Smooth muscle cell (in vitro differentiated cells): ENCODE measurements at regions not wholly inside any gene's neighbourhood (a gene's known extent, or its start where the extent isn't known, plus 50 kb on each side); places are given as distances from the start of the nearest gene placed in this dataset.

Experiments
- DNase-seq: peaks from one replicate; lab custom pipeline; 2025; ENCODE audit not compliant: unreplicated experiment; lab: John Stamatoyannopoulos, UW
- H2AFZ ChIP-seq: fragments of 200-600 bp; sonication (generic); 2 replicates; pipeline ENCODE4 v1.6.0; 2016; ENCODE audit warnings: antibody characterized with exemption, low read depth, mild to moderate bottlenecking
- H3F3A ChIP-seq: fragments of 200-600 bp; sonication (generic); 2 replicates; pipeline ENCODE4 v1.6.0; 2017; ENCODE audit warnings: antibody characterized with exemption, low read depth
- H3K27ac ChIP-seq: fragments of 200-600 bp; sonication (generic); 2 replicates; pipeline ENCODE4 v1.5.1; 2016; ENCODE audit warnings: low read depth, mild to moderate bottlenecking
- H3K27me3 ChIP-seq: fragments of 200-600 bp; sonication (generic); 2 replicates; pipeline ENCODE4 v1.6.1; 2016; ENCODE audit warnings: low read depth, mild to moderate bottlenecking
- H3K36me3 ChIP-seq: fragments of 200-600 bp; sonication (generic); 2 replicates; pipeline ENCODE4 v1.5.1; 2016; ENCODE audit warnings: low read depth
- H3K4me1 ChIP-seq: fragments of 200-600 bp; sonication (generic); 2 replicates; pipeline ENCODE4 v1.5.1; 2016; ENCODE audit warnings: low read depth
- H3K4me2 ChIP-seq: fragments of 200-600 bp; sonication (generic); 2 replicates; pipeline ENCODE4 v1.6.0; 2016; ENCODE audit warnings: mild to moderate bottlenecking
- H3K4me3 ChIP-seq: fragments of 200-600 bp; sonication (generic); 2 replicates; pipeline ENCODE4 v1.5.1; 2016; ENCODE audit warnings: mild to moderate bottlenecking
- H3K79me2 ChIP-seq: fragments of 200-600 bp; sonication (generic); 2 replicates; pipeline ENCODE4 v1.6.0; 2016; ENCODE audit warnings: low read depth, mild to moderate bottlenecking
- H3K9ac ChIP-seq: fragments of 200-600 bp; sonication (generic); 2 replicates; pipeline ENCODE4 v1.6.0; 2016; ENCODE audit warnings: low read depth
- H3K9me3 ChIP-seq: fragments of 200-600 bp; sonication (generic); replicated peaks from 2 replicates; pipeline ENCODE4 v1.5.1; 2016; ENCODE audit warnings: low read depth
- H4K20me1 ChIP-seq: fragments of 200-600 bp; sonication (generic); 2 replicates; pipeline ENCODE4 v1.6.0; 2016; ENCODE audit warnings: low read depth
- CTCF ChIP-seq: fragments of 200-600 bp; sonication (generic); IDR thresholded peaks from 2 replicates; pipeline ENCODE4 v1.5.1; 2017; ENCODE audit warnings: borderline replicate concordance, mild to moderate bottlenecking, antibody characterized with exemption; ENCODE audit not compliant: insufficient read depth, poor library complexity, severe bottlenecking
- WGBS: methylation state at CpG from one replicate; pipeline ENCODE4 v1.1.7; 2016; ENCODE audit warnings: low lambda C conversion rate; 5-methylcytosine and 5-hydroxymethylcytosine counted together

GRCh38 chr10:47217113-47217512 is 82.9 kb upstream of the GDF10 start:
- no peak overlapping the region for H3K9ac ChIP-seq
- H3F3A ChIP-seq: no peaks in the 10 kb centered on the region
- peaks cover 3% of the 10 kb centered on the region for H3K27me3 ChIP-seq
- H3K36me3 ChIP-seq: no peaks in the 10 kb centered on the region
- no peaks in the 10 kb centered on the region for H3K4me1 ChIP-seq
- H3K79me2 ChIP-seq: no peaks in the 10 kb centered on the region
- H3K27ac ChIP-seq: no peak overlapping the region
- H3K4me3 ChIP-seq: no peak overlapping the region
- H4K20me1 ChIP-seq: no peaks in the 10 kb centered on the region
- no peak for DNase-seq
- TF ChIP-seq CTCF: no peak
- H2AFZ ChIP-seq: no peak overlapping the region
- peaks cover 5% of the 10 kb centered on the region for H3K9me3 ChIP-seq
- no peak overlapping the region for H3K4me2 ChIP-seq
- 85% methylated on average over 3 of the region's 3 CpGs for WGBS

- Histone ChIP-seq H3K27me3 (peaks cover 3% of the 10 kb centered on the region), H3K4me1 (no peaks in the 10 kb centered on the region), H3K4me2 (no peak overlapping the region), H3F3A (no peaks in the 10 kb centered on the region), H2AFZ (no peak overlapping the region), H4K20me1 (no peaks in the 10 kb centered on the region), H3K79me2 (no peaks in the 10 kb centered on the region), H3K9me3 (no peaks in the 10 kb centered on the region), H3K36me3 (no peaks in the 10 kb centered on the region), H3K9ac (no peak overlapping the region), H3K4me3 (no peak overlapping the region), H3K27ac (no peak overlapping the region)
- TF ChIP-seq CTCF: no peak
- 71% methylated on average over 5 of the region's 5 CpGs for WGBS
- no peak for DNase-seq
Measured at GRCh38 chr10:47218803-47219202, 81.2 kb upstream of the GDF10 start.

GRCh38 chr10:47222461-47222860 is 77.5 kb upstream of the GDF10 start:
- peaks cover 1% of the 10 kb centered on the region for H3K27me3 ChIP-seq
- no peaks in the 10 kb centered on the region for H3K9me3 ChIP-seq
- WGBS: 85% methylated on average over 4 of the region's 4 CpGs
- H2AFZ ChIP-seq: no peak overlapping the region
- no peaks in the 10 kb centered on the region for H3K4me1 ChIP-seq
- no peaks in the 10 kb centered on the region for H3K79me2 ChIP-seq
- no peaks in the 10 kb centered on the region for H3K36me3 ChIP-seq
- H3K4me2 ChIP-seq: no peak overlapping the region
- H3K27ac ChIP-seq: no peak overlapping the region
- no peaks in the 10 kb centered on the region for H4K20me1 ChIP-seq
- H3F3A ChIP-seq: no peaks in the 10 kb centered on the region
- no peak overlapping the region for H3K9ac ChIP-seq
- no peak for DNase-seq
- no peak overlapping the region for H3K4me3 ChIP-seq
- TF ChIP-seq CTCF: no peak

- H3K4me2 ChIP-seq: no peak overlapping the region
- H3K4me1 ChIP-seq: no peaks in the 10 kb centered on the region
- WGBS: 44% methylated on average over 1 of the region's 1 CpG
- H3K9ac ChIP-seq: no peak overlapping the region
- no peak for DNase-seq
- no peak overlapping the region for H2AFZ ChIP-seq
- H3K27me3 ChIP-seq: no peaks in the 10 kb centered on the region
- no peaks in the 10 kb centered on the region for H3K79me2 ChIP-seq
- H3F3A ChIP-seq: no peaks in the 10 kb centered on the region
- no peak overlapping the region for H3K4me3 ChIP-seq
- H3K27ac ChIP-seq: no peak overlapping the region
- H3K36me3 ChIP-seq: no peaks in the 10 kb centered on the region
- TF ChIP-seq CTCF: no peak
- no peaks in the 10 kb centered on the region for H4K20me1 ChIP-seq
- H3K9me3 ChIP-seq: no peaks in the 10 kb centered on the region
Measured at GRCh38 chr10:47223236-47223635, 76.8 kb upstream of the GDF10 start.
